Renal pelvis (tissue), 1 donor: ENCODE measurements at regions not wholly inside any gene's neighbourhood (a gene's known extent, or its start where the extent isn't known, plus 50 kb on each side); places are given as distances from the start of the nearest gene placed in this dataset.

Experiments
- DNase-seq: peaks from one replicate; pipeline ENCODE4 v3.0.0-alpha.2; 2013

GRCh38 chr6:47151232-47151898 is 109.2 kb upstream of the ADGRF1 start:
- DNase-seq = no peak

- DNase-seq = no peak
Measured at GRCh38 chr6:47149554-47149953, 107.4 kb upstream of the ADGRF1 start.

- no peak for DNase-seq
Measured at GRCh38 chr6:47149066-47149465, 106.9 kb upstream of the ADGRF1 start.

- no peak for DNase-seq
Measured at GRCh38 chr6:47147836-47148344, 105.8 kb upstream of the ADGRF1 start.

- DNase-seq = no peak
Measured at GRCh38 chr6:47147175-47147727, 105.1 kb upstream of the ADGRF1 start.

GRCh38 chr6:47146431-47147174 is 104.5 kb upstream of the ADGRF1 start:
- DNase-seq = no peak

- no peak for DNase-seq
Measured at GRCh38 chr6:47145212-47145611, 103.1 kb upstream of the ADGRF1 start.

- DNase-seq = no peak
Measured at GRCh38 chr6:47144306-47144705, 102.2 kb upstream of the ADGRF1 start.

- no peak for DNase-seq
Measured at GRCh38 chr6:47141963-47142362, 99.8 kb upstream of the ADGRF1 start.

GRCh38 chr6:47141171-47141570 is 99.0 kb upstream of the ADGRF1 start:
- DNase-seq = no peak

- no peak for DNase-seq
Measured at GRCh38 chr6:47138046-47138445, 95.9 kb upstream of the ADGRF1 start.

GRCh38 chr6:47137073-47137472 is 94.9 kb upstream of the ADGRF1 start:
- DNase-seq = no peak

GRCh38 chr6:47135772-47136171 is 93.6 kb upstream of the ADGRF1 start:
- DNase-seq = no peak

GRCh38 chr6:47134476-47135189 is 92.5 kb upstream of the ADGRF1 start:
- no peak for DNase-seq

- DNase-seq = no peak
Measured at GRCh38 chr6:47133230-47134000, 91.3 kb upstream of the ADGRF1 start.

GRCh38 chr6:47132724-47133123 is 90.6 kb upstream of the ADGRF1 start:
- DNase-seq = no peak

- no peak for DNase-seq
Measured at GRCh38 chr6:47131773-47132172, 89.6 kb upstream of the ADGRF1 start.

- no peak for DNase-seq
Measured at GRCh38 chr6:47130086-47130485, 88.0 kb upstream of the ADGRF1 start.

GRCh38 chr6:47129129-47129528 is 87.0 kb upstream of the ADGRF1 start:
- no peak for DNase-seq

GRCh38 chr6:47126647-47127391 is 84.7 kb upstream of the ADGRF1 start:
- peak; percentile 42 for DNase-seq

- no peak for DNase-seq
Measured at GRCh38 chr6:47118611-47119010, 76.5 kb upstream of the ADGRF1 start.
